ENCODE measurements at regions not wholly inside any gene's neighbourhood (a gene's known extent, or its start where the extent isn't known, plus 50 kb on each side); places are given as distances from the start of the nearest gene placed in this dataset.

GRCh38 chr10:129391464-129391863 lies 75.6 kb upstream of the MGMT start:
- DNase-seq (ENCODE audit: low spot score), result no peak
- H3K27ac ChIP-seq (ENCODE audit: low read depth in 1 of 2, low read length in 2 of 2), result no peak overlapping the region
- H3K27me3 ChIP-seq (ENCODE audit: control insufficient read depth in 4 of 4, insufficient read depth in 4 of 4, low read length in 3 of 4), result no peaks in the 10 kb centered on the region
- H3K9ac ChIP-seq (ENCODE audit: low read depth in 1 of 2, low read length in 2 of 2), result no peak overlapping the region
- 95% methylated on average over 8 of the region's 8 CpGs for WGBS
- H3K36me3 ChIP-seq (ENCODE audit: control insufficient read depth in 4 of 4, insufficient read depth in 3 of 4, low read depth in 1 of 4, low read length in 3 of 4), result no peaks in the 10 kb centered on the region
- H3K4me3 ChIP-seq (ENCODE audit: low read depth in 1 of 3, low read length in 3 of 3), result no peak overlapping the region
- no peaks in the 10 kb centered on the region for H3K9me3 ChIP-seq (ENCODE audit: control insufficient read depth in 4 of 4, low read length in 3 of 4)
- peaks cover 3 to 5% (median 4%) of the 10 kb centered on the region in 4 donors for H3K4me1 ChIP-seq (ENCODE audit: control insufficient read depth in 4 of 4, insufficient read depth in 4 of 4, low read length in 3 of 4)
- TF ChIP-seq FOXA2 (IDR thresholded peaks at IDR 0.05) (no peak), FOXA1 (IDR thresholded peaks at IDR 0.05) (no peak), RAD21 (IDR thresholded peaks at IDR 0.05) (no peak), JUND (IDR thresholded peaks at IDR 0.05) (no peak), EGR1 (IDR thresholded peaks at IDR 0.05; ENCODE audit: low read depth in 2 of 2) (no peak), SP1 (IDR thresholded peaks at IDR 0.05) (no peak), GABPA (IDR thresholded peaks at IDR 0.05 in 1 of 2, conservative IDR thresholded peaks at IDR 0.05 in 1 of 2) (no peak), HNF4G (IDR thresholded peaks at IDR 0.05) (no peak)
- TF ChIP-seq, protein P1, sequence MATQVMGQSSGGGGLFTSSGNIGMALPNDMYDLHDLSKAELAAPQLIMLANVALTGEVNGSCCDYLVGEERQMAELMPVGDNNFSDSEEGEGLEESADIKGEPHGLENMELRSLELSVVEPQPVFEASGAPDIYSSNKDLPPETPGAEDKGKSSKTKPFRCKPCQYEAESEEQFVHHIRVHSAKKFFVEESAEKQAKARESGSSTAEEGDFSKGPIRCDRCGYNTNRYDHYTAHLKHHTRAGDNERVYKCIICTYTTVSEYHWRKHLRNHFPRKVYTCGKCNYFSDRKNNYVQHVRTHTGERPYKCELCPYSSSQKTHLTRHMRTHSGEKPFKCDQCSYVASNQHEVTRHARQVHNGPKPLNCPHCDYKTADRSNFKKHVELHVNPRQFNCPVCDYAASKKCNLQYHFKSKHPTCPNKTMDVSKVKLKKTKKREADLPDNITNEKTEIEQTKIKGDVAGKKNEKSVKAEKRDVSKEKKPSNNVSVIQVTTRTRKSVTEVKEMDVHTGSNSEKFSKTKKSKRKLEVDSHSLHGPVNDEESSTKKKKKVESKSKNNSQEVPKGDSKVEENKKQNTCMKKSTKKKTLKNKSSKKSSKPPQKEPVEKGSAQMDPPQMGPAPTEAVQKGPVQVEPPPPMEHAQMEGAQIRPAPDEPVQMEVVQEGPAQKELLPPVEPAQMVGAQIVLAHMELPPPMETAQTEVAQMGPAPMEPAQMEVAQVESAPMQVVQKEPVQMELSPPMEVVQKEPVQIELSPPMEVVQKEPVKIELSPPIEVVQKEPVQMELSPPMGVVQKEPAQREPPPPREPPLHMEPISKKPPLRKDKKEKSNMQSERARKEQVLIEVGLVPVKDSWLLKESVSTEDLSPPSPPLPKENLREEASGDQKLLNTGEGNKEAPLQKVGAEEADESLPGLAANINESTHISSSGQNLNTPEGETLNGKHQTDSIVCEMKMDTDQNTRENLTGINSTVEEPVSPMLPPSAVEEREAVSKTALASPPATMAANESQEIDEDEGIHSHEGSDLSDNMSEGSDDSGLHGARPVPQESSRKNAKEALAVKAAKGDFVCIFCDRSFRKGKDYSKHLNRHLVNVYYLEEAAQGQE (IDR thresholded peaks at IDR 0.05), result no peak
- TF ChIP-seq, protein P2, sequence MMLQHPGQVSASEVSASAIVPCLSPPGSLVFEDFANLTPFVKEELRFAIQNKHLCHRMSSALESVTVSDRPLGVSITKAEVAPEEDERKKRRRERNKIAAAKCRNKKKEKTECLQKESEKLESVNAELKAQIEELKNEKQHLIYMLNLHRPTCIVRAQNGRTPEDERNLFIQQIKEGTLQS (IDR thresholded peaks at IDR 0.05), result no peak

GRCh38 chr10:129392855-129393254 lies 74.2 kb upstream of the MGMT start:
- Histone ChIP-seq H3K36me3 (ENCODE audit: control insufficient read depth in 4 of 4, insufficient read depth in 3 of 4, low read depth in 1 of 4, low read length in 3 of 4) (no peaks in the 10 kb centered on the region), H3K27ac (ENCODE audit: low read depth in 1 of 2, low read length in 2 of 2) (no peak overlapping the region), H3K9ac (ENCODE audit: low read depth in 1 of 2, low read length in 2 of 2) (no peak overlapping the region), H3K27me3 (ENCODE audit: control insufficient read depth in 4 of 4, insufficient read depth in 4 of 4, low read length in 3 of 4) (no peaks in the 10 kb centered on the region), H3K4me1 (ENCODE audit: control insufficient read depth in 4 of 4, insufficient read depth in 4 of 4, low read length in 3 of 4) (no peaks in the 10 kb centered on the region), H3K9me3 (ENCODE audit: control insufficient read depth in 4 of 4, low read length in 3 of 4) (no peaks in the 10 kb centered on the region), H3K4me3 (ENCODE audit: low read depth in 1 of 3, low read length in 3 of 3) (no peak overlapping the region)
- TF ChIP-seq, protein P3, sequence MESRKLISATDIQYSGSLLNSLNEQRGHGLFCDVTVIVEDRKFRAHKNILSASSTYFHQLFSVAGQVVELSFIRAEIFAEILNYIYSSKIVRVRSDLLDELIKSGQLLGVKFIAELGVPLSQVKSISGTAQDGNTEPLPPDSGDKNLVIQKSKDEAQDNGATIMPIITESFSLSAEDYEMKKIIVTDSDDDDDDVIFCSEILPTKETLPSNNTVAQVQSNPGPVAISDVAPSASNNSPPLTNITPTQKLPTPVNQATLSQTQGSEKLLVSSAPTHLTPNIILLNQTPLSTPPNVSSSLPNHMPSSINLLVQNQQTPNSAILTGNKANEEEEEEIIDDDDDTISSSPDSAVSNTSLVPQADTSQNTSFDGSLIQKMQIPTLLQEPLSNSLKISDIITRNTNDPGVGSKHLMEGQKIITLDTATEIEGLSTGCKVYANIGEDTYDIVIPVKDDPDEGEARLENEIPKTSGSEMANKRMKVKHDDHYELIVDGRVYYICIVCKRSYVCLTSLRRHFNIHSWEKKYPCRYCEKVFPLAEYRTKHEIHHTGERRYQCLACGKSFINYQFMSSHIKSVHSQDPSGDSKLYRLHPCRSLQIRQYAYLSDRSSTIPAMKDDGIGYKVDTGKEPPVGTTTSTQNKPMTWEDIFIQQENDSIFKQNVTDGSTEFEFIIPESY (IDR thresholded peaks at IDR 0.05), result no peak
- no peak for TF ChIP-seq YY1 (IDR thresholded peaks at IDR 0.05)
- TF ChIP-seq FOXA2 (IDR thresholded peaks at IDR 0.05), result no peak
- TF ChIP-seq EGR1 (IDR thresholded peaks at IDR 0.05; ENCODE audit: low read depth in 2 of 2), result no peak
- TF ChIP-seq, protein P2 (IDR thresholded peaks at IDR 0.05), result no peak
- TF ChIP-seq RAD21 (IDR thresholded peaks at IDR 0.05), result no peak
- TF ChIP-seq HNF4G (IDR thresholded peaks at IDR 0.05), result no peak
- no peak for TF ChIP-seq NR2F2 (IDR thresholded peaks at IDR 0.05)
- no peak for TF ChIP-seq RXRA (IDR thresholded peaks at IDR 0.05)
- TF ChIP-seq, protein P4, sequence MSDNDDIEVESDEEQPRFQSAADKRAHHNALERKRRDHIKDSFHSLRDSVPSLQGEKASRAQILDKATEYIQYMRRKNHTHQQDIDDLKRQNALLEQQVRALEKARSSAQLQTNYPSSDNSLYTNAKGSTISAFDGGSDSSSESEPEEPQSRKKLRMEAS (IDR thresholded peaks at IDR 0.05), result no peak
- TF ChIP-seq, protein P1 (IDR thresholded peaks at IDR 0.05), result no peak
- no peak for TF ChIP-seq SP1 (IDR thresholded peaks at IDR 0.05)
- TF ChIP-seq, protein P5, sequence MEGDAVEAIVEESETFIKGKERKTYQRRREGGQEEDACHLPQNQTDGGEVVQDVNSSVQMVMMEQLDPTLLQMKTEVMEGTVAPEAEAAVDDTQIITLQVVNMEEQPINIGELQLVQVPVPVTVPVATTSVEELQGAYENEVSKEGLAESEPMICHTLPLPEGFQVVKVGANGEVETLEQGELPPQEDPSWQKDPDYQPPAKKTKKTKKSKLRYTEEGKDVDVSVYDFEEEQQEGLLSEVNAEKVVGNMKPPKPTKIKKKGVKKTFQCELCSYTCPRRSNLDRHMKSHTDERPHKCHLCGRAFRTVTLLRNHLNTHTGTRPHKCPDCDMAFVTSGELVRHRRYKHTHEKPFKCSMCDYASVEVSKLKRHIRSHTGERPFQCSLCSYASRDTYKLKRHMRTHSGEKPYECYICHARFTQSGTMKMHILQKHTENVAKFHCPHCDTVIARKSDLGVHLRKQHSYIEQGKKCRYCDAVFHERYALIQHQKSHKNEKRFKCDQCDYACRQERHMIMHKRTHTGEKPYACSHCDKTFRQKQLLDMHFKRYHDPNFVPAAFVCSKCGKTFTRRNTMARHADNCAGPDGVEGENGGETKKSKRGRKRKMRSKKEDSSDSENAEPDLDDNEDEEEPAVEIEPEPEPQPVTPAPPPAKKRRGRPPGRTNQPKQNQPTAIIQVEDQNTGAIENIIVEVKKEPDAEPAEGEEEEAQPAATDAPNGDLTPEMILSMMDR (IDR thresholded peaks at IDR 0.05; ENCODE audit: low read depth, low read length, missing input control), result no peak
- no peak for TF ChIP-seq JUND (IDR thresholded peaks at IDR 0.05)
- TF ChIP-seq FOXA1 (IDR thresholded peaks at IDR 0.05), result no peak
- TF ChIP-seq GABPA (IDR thresholded peaks at IDR 0.05 in 1 of 2, conservative IDR thresholded peaks at IDR 0.05 in 1 of 2), result no peak
- TF ChIP-seq TAF1 (conservative IDR thresholded peaks at IDR 0.05), result no peak
- TF ChIP-seq HNF4A (conservative IDR thresholded peaks at IDR 0.05), result no peak
- 88% methylated on average over 10 of the region's 10 CpGs for WGBS
- no peak for DNase-seq (ENCODE audit: low spot score)

All from liver (tissue), 8 donors.